SK-N-SH (cell line): ENCODE measurements at regions not wholly inside any gene's neighbourhood (a gene's known extent, or its start where the extent isn't known, plus 50 kb on each side); places are given as distances from the start of the nearest gene placed in this dataset.

ENCODE experiments used
- TAF1 ChIP-seq: IDR thresholded peaks from 2 replicates; pipeline ENCODE4 v1.6.1; 2012; ENCODE audit warnings: low read depth, mild to moderate bottlenecking, low read length, moderate library complexity, borderline replicate concordance
- TCF12 ChIP-seq: IDR thresholded peaks from 2 replicates; pipeline ENCODE4 v1.4.0; 2012

- TF ChIP-seq TCF12 (peak; percentile 75), TAF1 (no peak)
Measured at GRCh38 chr3:157669416-157669815, 166.2 kb upstream of the VEPH1 start.
